HT1080 (cell line): ENCODE measurements at regions not wholly inside any gene's neighbourhood (a gene's known extent, or its start where the extent isn't known, plus 50 kb on each side); places are given as distances from the start of the nearest gene placed in this dataset.

ENCODE experiments used
- DNase-seq: peaks from one replicate; pipeline ENCODE4 v3.0.0-alpha.2; 2015; ENCODE audit warnings: low read depth

- DNase-seq: no peak
These were observed 114.4 kb upstream of the SLC45A1 start for GRCh38 chr1:8203551-8203950.

GRCh38 chr1:8203056-8203455 lies 114.9 kb upstream of the SLC45A1 start:
- no peak for DNase-seq

GRCh38 chr1:8202182-8202905 lies 115.6 kb upstream of the SLC45A1 start:
- DNase-seq: no peak

- no peak for DNase-seq
These were observed 116.5 kb upstream of the SLC45A1 start for GRCh38 chr1:8201331-8201861.

- no peak for DNase-seq
These were observed 117.4 kb upstream of the SLC45A1 start for GRCh38 chr1:8200317-8201115.

- DNase-seq: no peak
These were observed 119.4 kb upstream of the SLC45A1 start for GRCh38 chr1:8198522-8198921.

GRCh38 chr1:8197493-8198282 lies 120.2 kb upstream of the SLC45A1 start:
- peak; percentile 99 for DNase-seq

GRCh38 chr1:8194481-8195227 lies 123.3 kb upstream of the SLC45A1 start:
- peak; percentile 89 for DNase-seq

- DNase-seq: no peak
These were observed 124.0 kb upstream of the SLC45A1 start for GRCh38 chr1:8193840-8194406.

GRCh38 chr1:8191474-8191873 lies 126.4 kb upstream of the SLC45A1 start:
- DNase-seq: no peak

- DNase-seq: no peak
These were observed 127.9 kb upstream of the SLC45A1 start for GRCh38 chr1:8189931-8190483.

- DNase-seq: no peak
These were observed 132.5 kb upstream of the SLC45A1 start for GRCh38 chr1:8185400-8185799.

- no peak for DNase-seq
These were observed 133.6 kb upstream of the SLC45A1 start for GRCh38 chr1:8184301-8184700.

GRCh38 chr1:8182034-8182761 lies 135.7 kb upstream of the SLC45A1 start:
- DNase-seq: peak; percentile 71

GRCh38 chr1:8179132-8179793 lies 138.7 kb upstream of the SLC45A1 start:
- no peak for DNase-seq

GRCh38 chr1:8176279-8176678 lies 141.6 kb upstream of the SLC45A1 start:
- no peak for DNase-seq

- no peak for DNase-seq
These were observed 143.1 kb upstream of the SLC45A1 start for GRCh38 chr1:8174807-8175206.

- no peak for DNase-seq
These were observed 145.8 kb upstream of the ERRFI1 start for GRCh38 chr1:8171751-8172464.
